ENCODE measurements at regions not wholly inside any gene's neighbourhood (a gene's known extent, or its start where the extent isn't known, plus 50 kb on each side); places are given as distances from the start of the nearest gene placed in this dataset.
"Not testable (repeated sequence)": the region's sequence is repeated elsewhere in the genome, so short reads cannot be mapped to it uniquely, and the experiment has no call there.

GRCh38 chr6:117014641-117015473, 137.8 kb downstream of the RFX6 start:
- not testable (repeated sequence) for H3K4me3 ChIP-seq (ENCODE audit: low read length in 3 of 3); H3K27me3 ChIP-seq (ENCODE audit: control insufficient read depth in 3 of 3, insufficient read depth in 3 of 3, low read length in 3 of 3); H3K4me1 ChIP-seq (ENCODE audit: control insufficient read depth in 3 of 3, insufficient read depth in 3 of 3, low read length in 3 of 3); H3K27ac ChIP-seq (ENCODE audit: low read depth, low read length); H3K9ac ChIP-seq (ENCODE audit: low read depth in 1 of 3, low read length in 3 of 3); H3K9me3 ChIP-seq (ENCODE audit: control insufficient read depth in 3 of 3, low read length in 3 of 3); H3K36me3 ChIP-seq (ENCODE audit: control insufficient read depth in 3 of 3, insufficient read depth in 3 of 3, low read length in 3 of 3)

DNA sequence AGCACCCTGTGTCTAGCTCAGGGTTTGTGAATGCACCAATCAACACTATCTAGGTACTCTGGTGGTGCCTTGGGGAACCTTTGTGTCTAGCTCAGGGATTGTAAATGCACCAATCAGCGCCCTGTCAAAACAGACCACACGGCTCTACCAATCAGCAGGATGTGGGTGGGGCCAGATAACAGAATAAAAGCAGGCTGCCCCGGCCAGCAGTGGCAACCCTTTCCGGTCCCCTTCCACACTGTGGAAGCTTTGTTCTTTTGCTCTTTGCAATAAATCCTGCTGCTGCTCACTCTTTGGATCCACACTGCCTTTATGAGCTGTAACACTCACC, 138.4 kb downstream of the RFX6 start:
- not testable (repeated sequence) for H3K27ac ChIP-seq (ENCODE audit: low read depth, low read length); H3K9me3 ChIP-seq (ENCODE audit: control insufficient read depth in 3 of 3, low read length in 3 of 3); H3K36me3 ChIP-seq (ENCODE audit: control insufficient read depth in 3 of 3, insufficient read depth in 3 of 3, low read length in 3 of 3); H3K27me3 ChIP-seq (ENCODE audit: control insufficient read depth in 3 of 3, insufficient read depth in 3 of 3, low read length in 3 of 3); H3K4me1 ChIP-seq (ENCODE audit: control insufficient read depth in 3 of 3, insufficient read depth in 3 of 3, low read length in 3 of 3); H3K9ac ChIP-seq (ENCODE audit: low read depth in 1 of 3, low read length in 3 of 3); H3K4me3 ChIP-seq (ENCODE audit: low read length in 3 of 3)

- H3K9me3 ChIP-seq (ENCODE audit: control insufficient read depth in 3 of 3, low read length in 3 of 3): no peaks in the 10 kb centered on the region
- no peak overlapping the region for H3K27ac ChIP-seq (ENCODE audit: low read depth, low read length)
- H3K4me3 ChIP-seq (ENCODE audit: low read length in 3 of 3): no peak overlapping the region
- H3K36me3 ChIP-seq (ENCODE audit: control insufficient read depth in 3 of 3, insufficient read depth in 3 of 3, low read length in 3 of 3): no peaks in the 10 kb centered on the region
- H3K27me3 ChIP-seq (ENCODE audit: control insufficient read depth in 3 of 3, insufficient read depth in 3 of 3, low read length in 3 of 3): no peaks in the 10 kb centered on the region
- no peaks in the 10 kb centered on the region for H3K4me1 ChIP-seq (ENCODE audit: control insufficient read depth in 3 of 3, insufficient read depth in 3 of 3, low read length in 3 of 3)
- no peak overlapping the region for H3K9ac ChIP-seq (ENCODE audit: low read depth in 1 of 3, low read length in 3 of 3)
These were observed 141.7 kb downstream of the RFX6 start for GRCh38 chr6:117018771-117019170.

DNA sequence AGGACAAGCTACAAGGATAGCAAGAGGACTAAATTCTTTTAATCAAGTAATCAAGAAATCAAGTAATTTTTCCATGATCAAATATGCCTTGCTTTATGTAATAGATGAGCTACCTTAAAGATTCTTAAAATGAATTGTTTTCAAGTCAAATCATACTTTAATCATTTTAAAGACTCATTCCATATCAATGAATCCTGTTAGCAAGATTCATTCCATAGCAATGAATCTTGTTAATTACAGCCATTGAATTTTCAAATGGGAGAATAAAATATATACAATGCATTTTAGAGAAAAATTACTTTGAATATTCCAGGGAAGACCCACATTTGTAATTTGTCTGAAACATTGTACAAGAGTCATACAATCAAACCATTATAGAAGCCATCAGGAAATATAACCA, 145.7 kb downstream of the RFX6 start:
- no peak overlapping the region for H3K27ac ChIP-seq (ENCODE audit: low read depth, low read length)
- H3K27me3 ChIP-seq (ENCODE audit: control insufficient read depth in 3 of 3, insufficient read depth in 3 of 3, low read length in 3 of 3): no peaks in the 10 kb centered on the region
- H3K9ac ChIP-seq (ENCODE audit: low read depth in 1 of 3, low read length in 3 of 3): no peak overlapping the region
- no peak overlapping the region for H3K4me3 ChIP-seq (ENCODE audit: low read length in 3 of 3)
- no peaks in the 10 kb centered on the region for H3K9me3 ChIP-seq (ENCODE audit: control insufficient read depth in 3 of 3, low read length in 3 of 3)
- no peaks in the 10 kb centered on the region for H3K4me1 ChIP-seq (ENCODE audit: control insufficient read depth in 3 of 3, insufficient read depth in 3 of 3, low read length in 3 of 3)
- H3K36me3 ChIP-seq (ENCODE audit: control insufficient read depth in 3 of 3, insufficient read depth in 3 of 3, low read length in 3 of 3): no peaks in the 10 kb centered on the region

GRCh38 chr6:117025310-117025709, 148.3 kb downstream of the RFX6 start:
- Histone ChIP-seq H3K36me3 (ENCODE audit: control insufficient read depth in 3 of 3, insufficient read depth in 3 of 3, low read length in 3 of 3) (no peaks in the 10 kb centered on the region), H3K27me3 (ENCODE audit: control insufficient read depth in 3 of 3, insufficient read depth in 3 of 3, low read length in 3 of 3) (no peaks in the 10 kb centered on the region), H3K9ac (ENCODE audit: low read depth in 1 of 3, low read length in 3 of 3) (no peak overlapping the region), H3K9me3 (ENCODE audit: control insufficient read depth in 3 of 3, low read length in 3 of 3) (no peaks in the 10 kb centered on the region), H3K27ac (ENCODE audit: low read depth, low read length) (no peak overlapping the region), H3K4me1 (ENCODE audit: control insufficient read depth in 3 of 3, insufficient read depth in 3 of 3, low read length in 3 of 3) (no peaks in the 10 kb centered on the region), H3K4me3 (ENCODE audit: low read length in 3 of 3) (no peak overlapping the region)

DNA sequence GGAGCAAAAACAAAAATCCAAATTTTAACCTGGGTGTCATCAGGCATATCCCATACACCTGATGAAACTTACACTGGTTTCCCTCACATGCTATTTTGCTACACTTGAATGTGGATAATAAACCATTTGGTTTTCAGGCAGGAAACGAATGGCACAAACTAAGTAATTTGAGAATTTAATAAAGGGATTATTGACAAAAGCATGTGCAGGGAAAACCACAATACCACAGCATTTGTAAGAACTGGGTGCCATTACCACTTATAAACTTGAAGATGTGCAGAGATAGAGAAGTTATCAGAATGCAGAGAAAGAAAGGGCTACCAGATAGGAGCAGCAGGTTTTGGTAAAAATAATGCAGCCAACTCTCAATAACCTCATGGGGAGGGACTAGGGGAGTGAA, 151.2 kb downstream of the RFX6 start:
- no peak overlapping the region for H3K27ac ChIP-seq (ENCODE audit: low read depth, low read length)
- H3K4me3 ChIP-seq (ENCODE audit: low read length in 3 of 3): no peak overlapping the region
- H3K27me3 ChIP-seq (ENCODE audit: control insufficient read depth in 3 of 3, insufficient read depth in 3 of 3, low read length in 3 of 3): no peaks in the 10 kb centered on the region
- H3K9ac ChIP-seq (ENCODE audit: low read depth in 1 of 3, low read length in 3 of 3): no peak overlapping the region
- H3K9me3 ChIP-seq (ENCODE audit: control insufficient read depth in 3 of 3, low read length in 3 of 3): no peaks in the 10 kb centered on the region
- H3K36me3 ChIP-seq (ENCODE audit: control insufficient read depth in 3 of 3, insufficient read depth in 3 of 3, low read length in 3 of 3): no peaks in the 10 kb centered on the region
- H3K4me1 ChIP-seq (ENCODE audit: control insufficient read depth in 3 of 3, insufficient read depth in 3 of 3, low read length in 3 of 3): no peaks in the 10 kb centered on the region

DNA sequence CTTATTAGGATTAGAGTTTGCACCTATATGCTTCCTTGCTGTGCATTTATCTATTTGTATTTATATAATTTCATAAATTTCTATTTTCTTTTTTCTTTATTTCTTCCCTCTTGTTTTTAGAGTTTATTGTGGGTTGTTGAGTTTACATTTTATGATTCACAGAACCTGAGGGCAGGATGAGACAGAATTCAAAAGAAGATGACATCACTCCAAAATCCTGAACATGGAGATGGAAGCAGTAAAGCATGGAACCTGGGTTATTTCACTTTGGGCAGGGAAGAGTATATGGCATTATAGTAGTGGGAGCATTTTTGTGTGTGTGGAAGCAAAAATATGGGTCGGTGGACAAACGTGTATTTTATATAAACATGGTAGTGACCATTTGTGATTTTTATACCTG, 157.5 kb downstream of the RFX6 start:
- Histone ChIP-seq H3K27me3 (ENCODE audit: control insufficient read depth in 3 of 3, insufficient read depth in 3 of 3, low read length in 3 of 3) (no peaks in the 10 kb centered on the region), H3K9ac (ENCODE audit: low read depth in 1 of 3, low read length in 3 of 3) (no peak overlapping the region), H3K9me3 (ENCODE audit: control insufficient read depth in 3 of 3, low read length in 3 of 3) (no peaks in the 10 kb centered on the region), H3K4me3 (ENCODE audit: low read length in 3 of 3) (no peak overlapping the region), H3K4me1 (ENCODE audit: control insufficient read depth in 3 of 3, insufficient read depth in 3 of 3, low read length in 3 of 3) (no peaks in the 10 kb centered on the region), H3K36me3 (ENCODE audit: control insufficient read depth in 3 of 3, insufficient read depth in 3 of 3, low read length in 3 of 3) (no peaks in the 10 kb centered on the region), H3K27ac (ENCODE audit: low read depth, low read length) (no peak overlapping the region)

- H3K9me3 ChIP-seq (ENCODE audit: control insufficient read depth in 3 of 3, low read length in 3 of 3): no peaks in the 10 kb centered on the region
- H3K9ac ChIP-seq (ENCODE audit: low read depth in 1 of 3, low read length in 3 of 3): no peak overlapping the region
- H3K4me3 ChIP-seq (ENCODE audit: low read length in 3 of 3): no peak overlapping the region
- H3K27ac ChIP-seq (ENCODE audit: low read depth, low read length): no peak overlapping the region
- H3K36me3 ChIP-seq (ENCODE audit: control insufficient read depth in 3 of 3, insufficient read depth in 3 of 3, low read length in 3 of 3): no peaks in the 10 kb centered on the region
- no peaks in the 10 kb centered on the region for H3K4me1 ChIP-seq (ENCODE audit: control insufficient read depth in 3 of 3, insufficient read depth in 3 of 3, low read length in 3 of 3)
- H3K27me3 ChIP-seq (ENCODE audit: control insufficient read depth in 3 of 3, insufficient read depth in 3 of 3, low read length in 3 of 3): no peaks in the 10 kb centered on the region
These were observed 157.9 kb downstream of the RFX6 start for GRCh38 chr6:117034971-117035370.

- no peak overlapping the region for H3K27ac ChIP-seq (ENCODE audit: low read depth, low read length)
- H3K9me3 ChIP-seq (ENCODE audit: control insufficient read depth in 3 of 3, low read length in 3 of 3): peaks cover 0 to 2% (median 0%) of the 10 kb centered on the region in 3 donors
- no peaks in the 10 kb centered on the region for H3K36me3 ChIP-seq (ENCODE audit: control insufficient read depth in 3 of 3, insufficient read depth in 3 of 3, low read length in 3 of 3)
- H3K4me3 ChIP-seq (ENCODE audit: low read length in 3 of 3): no peak overlapping the region
- H3K9ac ChIP-seq (ENCODE audit: low read depth in 1 of 3, low read length in 3 of 3): no peak overlapping the region
- no peaks in the 10 kb centered on the region for H3K27me3 ChIP-seq (ENCODE audit: control insufficient read depth in 3 of 3, insufficient read depth in 3 of 3, low read length in 3 of 3)
- H3K4me1 ChIP-seq (ENCODE audit: control insufficient read depth in 3 of 3, insufficient read depth in 3 of 3, low read length in 3 of 3): peaks cover 4 to 16% (median 5%) of the 10 kb centered on the region in 3 donors
These were observed 173.3 kb downstream of the RFX6 start for GRCh38 chr6:117050301-117050700.

DNA sequence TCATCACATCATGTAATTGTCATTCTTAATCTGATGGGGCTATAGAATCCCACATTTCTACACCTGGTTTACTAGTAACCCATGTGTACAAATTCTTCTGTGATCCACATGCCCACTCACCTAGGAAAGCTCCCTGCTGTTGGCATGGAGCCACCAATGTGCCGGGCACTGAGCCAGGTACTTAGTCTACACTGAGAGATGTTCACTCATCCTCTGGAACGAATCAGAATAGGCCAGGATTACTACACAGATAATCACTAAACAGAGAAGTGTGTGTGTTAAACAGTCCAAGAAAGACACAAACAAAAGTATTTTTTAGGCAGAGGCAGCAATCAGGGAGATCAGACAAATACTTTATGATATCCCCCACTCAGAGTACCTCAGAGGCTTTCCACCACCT, 193.2 kb upstream of the VGLL2 start:
- Histone ChIP-seq H3K9me3 (ENCODE audit: control insufficient read depth in 3 of 3, low read length in 3 of 3) (no peaks in the 10 kb centered on the region), H3K27me3 (ENCODE audit: control insufficient read depth in 3 of 3, insufficient read depth in 3 of 3, low read length in 3 of 3) (no peaks in the 10 kb centered on the region), H3K36me3 (ENCODE audit: control insufficient read depth in 3 of 3, insufficient read depth in 3 of 3, low read length in 3 of 3) (no peaks in the 10 kb centered on the region), H3K4me1 (ENCODE audit: control insufficient read depth in 3 of 3, insufficient read depth in 3 of 3, low read length in 3 of 3) (peaks cover 0 to 5% (median 0%) of the 10 kb centered on the region in 3 donors), H3K27ac (ENCODE audit: low read depth, low read length) (no peak overlapping the region), H3K4me3 (ENCODE audit: low read length in 3 of 3) (no peak overlapping the region), H3K9ac (ENCODE audit: low read depth in 1 of 3, low read length in 3 of 3) (no peak overlapping the region)

Data from skeletal muscle tissue (tissue), 3 donors.